HepG2 (cell line): ENCODE measurements at regions not wholly inside any gene's neighbourhood (a gene's known extent, or its start where the extent isn't known, plus 50 kb on each side); places are given as distances from the start of the nearest gene placed in this dataset.

Experiments
- ATAC-seq: fragments of 200-7000 bp; cut with Tn5 transposase; 3 replicates; pipeline ENCODE4 v1.9.1; 2020; ENCODE audit warnings: mild to moderate bottlenecking, moderate library complexity
- BruUV-seq: library from RNA; stranded (reverse); fragments of 400-500 nt; replicated peaks from 2 replicates; lab custom pipeline; 2021; lab: Mats Ljungman, UMichigan
- CTCF ChIA-PET: fragments of 300-600 bp; formaldehyde crosslinking; extraction: SDS; loops from one replicate; lab custom pipeline; 2021; ENCODE audit warnings: low total read pairs, inconsistent platforms, low intra/inter-chr PET ratio; lab: Yijun Ruan, JAX
- POLR2A ChIA-PET: fragments of 350-600 bp; sonication (Branson Sonifier 250); formaldehyde crosslinking; loops from one replicate; lab custom pipeline; 2020; ENCODE audit warnings: antibody characterized with exemption, inconsistent platforms; lab: Yijun Ruan, JAX
- DNase-seq: peaks from one replicate; pipeline ENCODE4 v3.0.0-alpha.2; 2015; ENCODE audit warnings: low spot score
- FAIRE-seq: peaks from 3 replicates; lab custom pipeline; 2011; peaks lifted over from hg19 to GRCh38; lab: Jason Lieb, UNC
- H2AFZ ChIP-seq: one replicate; pipeline ENCODE4 v1.6.1; 2011; ENCODE audit warnings: low read length, inconsistent platforms
- H3K27ac ChIP-seq: fragments of 300-600 bp; 3 replicates; pipeline ENCODE4 v1.8.0; 2011; ENCODE audit warnings: mixed run types, mild to moderate bottlenecking, mixed read lengths, low read length, inconsistent platforms; ENCODE audit not compliant: insufficient read depth; ENCODE audit errors: extremely low read length
- H3K27me3 ChIP-seq, 2 experiments: fragments of 200-600 bp in 1 of 2; 2 replicates in 1 of 2; 3 replicates in 1 of 2; pipeline versions ENCODE4 v1.6.0 to v1.8.0; 2011; ENCODE audit warnings: low read length in 2 of 2, mild to moderate bottlenecking in 2 of 2, moderate library complexity in 2 of 2, inconsistent platforms in 1 of 2; ENCODE audit not compliant: insufficient read depth in 2 of 2, control insufficient read depth in 1 of 2
- H3K36me3 ChIP-seq, 2 experiments: fragments of 200-600 bp in 1 of 2; replicated peaks in 1 of 2; 2 replicates in 1 of 2; 3 replicates in 1 of 2; pipeline versions ENCODE4 v1.5.1 to v1.8.0; 2011; ENCODE audit warnings: low read length in 2 of 2, inconsistent platforms in 1 of 2; ENCODE audit not compliant: insufficient read depth in 2 of 2, control insufficient read depth in 1 of 2
- H3K4me1 ChIP-seq: 2 replicates; pipeline ENCODE4 v1.5.1; 2012; ENCODE audit warnings: low read length, inconsistent platforms; ENCODE audit not compliant: insufficient read depth
- H3K4me2 ChIP-seq: 2 replicates; pipeline ENCODE4 v1.6.0; 2011; ENCODE audit warnings: low read depth, low read length, inconsistent platforms
- H3K4me3 ChIP-seq, 3 experiments: fragments of 200-600 bp in 1 of 3; sonication (generic), shearing (Covaris generic) in 1 of 3; replicated peaks in 1 of 3; 2 replicates each; pipeline ENCODE4 v1.5.1; 2011 to 2016; ENCODE audit warnings: low read length in 3 of 3, inconsistent platforms in 2 of 3, low read depth in 2 of 3, mild to moderate bottlenecking in 2 of 3, control low read depth in 1 of 3, mixed read lengths in 1 of 3; ENCODE audit not compliant: insufficient read depth in 1 of 3
- H3K79me2 ChIP-seq: one replicate; pipeline ENCODE4 v1.6.1; 2011; ENCODE audit warnings: low read length, inconsistent platforms; ENCODE audit not compliant: insufficient read depth
- H3K9ac ChIP-seq: 2 replicates; pipeline ENCODE4 v1.6.0; 2011; ENCODE audit warnings: mild to moderate bottlenecking, low read depth, low read length, inconsistent platforms; ENCODE audit not compliant: insufficient read depth
- H3K9me3 ChIP-seq: 2 replicates; pipeline ENCODE4 v1.5.1; 2012; ENCODE audit warnings: mild to moderate bottlenecking, low read length
- H4K20me1 ChIP-seq: 2 replicates; pipeline ENCODE4 v1.6.0; 2011; ENCODE audit warnings: inconsistent platforms, mild to moderate bottlenecking, low read length, moderate library complexity; ENCODE audit not compliant: insufficient read depth
- ARNTL ChIP-seq: sonication (generic); formaldehyde crosslinking; IDR thresholded peaks from 2 replicates; pipeline ENCODE4 v1.4.0; 2020; ENCODE audit warnings: mild to moderate bottlenecking, missing genetic modification reagents
- ATF3 ChIP-seq: sonication (generic); formaldehyde crosslinking; IDR thresholded peaks from 2 replicates; pipeline ENCODE4 v1.4.0; 2020; ENCODE audit warnings: missing genetic modification reagents
- CBX5 ChIP-seq: sonication (generic); formaldehyde crosslinking; IDR thresholded peaks from 2 replicates; pipeline ENCODE4 v1.4.0; 2020; ENCODE audit warnings: missing genetic modification reagents, borderline replicate concordance
- DMAP1 ChIP-seq: IDR thresholded peaks from 2 replicates; pipeline ENCODE4 v1.6.1; 2016
- GPN1 ChIP-seq: sonication (generic); formaldehyde crosslinking; IDR thresholded peaks from 2 replicates; pipeline ENCODE4 v1.5.1; 2020; ENCODE audit warnings: missing genetic modification reagents, borderline replicate concordance
- HNRNPUL1 ChIP-seq: fragments of 200-400 bp; formaldehyde crosslinking; IDR thresholded peaks from 2 replicates; pipeline ENCODE4 v1.6.1; 2017; ENCODE audit warnings: low read depth, mild to moderate bottlenecking, low read length, moderate library complexity
- MTA3 ChIP-seq: sonication (generic); formaldehyde crosslinking; IDR thresholded peaks from 2 replicates; pipeline ENCODE4 v1.4.0; 2020; ENCODE audit warnings: missing genetic modification reagents
- TFE3 ChIP-seq: IDR thresholded peaks from 2 replicates; pipeline ENCODE4 v1.6.1; 2016
- TGIF2 ChIP-seq: IDR thresholded peaks from 2 replicates; pipeline ENCODE4 v1.6.1; 2016; ENCODE audit warnings: control low read depth, missing compliant biosample characterization
- ZFP41 ChIP-seq: sonication (generic); formaldehyde crosslinking; IDR thresholded peaks from 2 replicates; pipeline ENCODE4 v1.4.0; 2020; ENCODE audit warnings: mild to moderate bottlenecking, missing genetic modification reagents, borderline replicate concordance
- ZMAT3 ChIP-seq: sonication (generic); formaldehyde crosslinking; conservative IDR thresholded peaks from 2 replicates; pipeline ENCODE4 v1.7.0; 2021; ENCODE audit warnings: missing genetic modification reagents
- ZNF224 ChIP-seq: sonication (generic); formaldehyde crosslinking; IDR thresholded peaks from 2 replicates; pipeline ENCODE4 v1.5.0; 2020; ENCODE audit warnings: mild to moderate bottlenecking, missing genetic modification reagents
- ZNF230 ChIP-seq: sonication (generic); formaldehyde crosslinking; IDR thresholded peaks from 2 replicates; pipeline ENCODE4 v1.4.0; 2020; ENCODE audit warnings: mild to moderate bottlenecking, missing genetic modification reagents
- ZNF282 ChIP-seq: fragments of 450-650 bp; IDR thresholded peaks from 2 replicates; pipeline ENCODE4 v1.6.1; 2018; ENCODE audit not compliant: partially characterized antibody
- ZNF543 ChIP-seq: sonication (generic); formaldehyde crosslinking; IDR thresholded peaks from 2 replicates; pipeline ENCODE4 v1.4.0; 2020; ENCODE audit warnings: mild to moderate bottlenecking, missing genetic modification reagents
- ZNF564 ChIP-seq: sonication (generic); formaldehyde crosslinking; IDR thresholded peaks from 2 replicates; pipeline ENCODE4 v1.8.1; 2023; ENCODE audit warnings: mild to moderate bottlenecking, missing genetic modification reagents
- ZNF784 ChIP-seq: sonication (generic); formaldehyde crosslinking; IDR thresholded peaks from 2 replicates; pipeline ENCODE4 v1.5.1; 2020; ENCODE audit warnings: missing genetic modification reagents, mild to moderate bottlenecking, borderline replicate concordance
- ZNF792 ChIP-seq: IDR thresholded peaks from 2 replicates; pipeline ENCODE4 v1.6.1; 2016
- in situ Hi-C: cut with HindIII; loops from 2 replicates; pipeline ENCODE4 v1.10.0; 2017; ENCODE audit warnings: low pct_unique_long_range_greater_than_20kb; ENCODE audit not compliant: extremely low pct_ligation_motif_present
- intact Hi-C: fragments of 100-400 bp; cut with micrococcal nuclease; formaldehyde crosslinking; loops from one replicate; pipeline ENCODE4 v1.10.0; 2022; ENCODE audit not compliant: unreplicated experiment
- TF ChIP-seq, protein P1 (sequence below): sonication (generic); formaldehyde crosslinking; IDR thresholded peaks from 2 replicates; pipeline ENCODE4 v1.8.1; 2023; ENCODE audit warnings: mild to moderate bottlenecking, missing genetic modification reagents
- TF ChIP-seq, protein P2 (sequence below): sonication (generic); formaldehyde crosslinking; IDR thresholded peaks from 2 replicates; pipeline ENCODE4 v1.5.0; 2020; ENCODE audit warnings: mild to moderate bottlenecking, missing genetic modification reagents
- TF ChIP-seq, protein P3 (sequence below): sonication (generic); formaldehyde crosslinking; IDR thresholded peaks from 2 replicates; pipeline ENCODE4 v1.5.0; 2020; ENCODE audit warnings: missing genetic modification reagents

GRCh38 chr6:54044059-54044458, 67.2 kb upstream of the MLIP start (continued):
- TF ChIP-seq ZNF543 (CRISPR knock-in tag) (no peak), GPN1 (CRISPR knock-in tag) (no peak), ZNF792 (CRISPR knock-in tag) (no peak), ATF3 (CRISPR knock-in tag) (no peak), ZNF784 (CRISPR knock-in tag) (no peak), TFE3 (CRISPR knock-in tag) (no peak)
- TF ChIP-seq, protein P1, sequence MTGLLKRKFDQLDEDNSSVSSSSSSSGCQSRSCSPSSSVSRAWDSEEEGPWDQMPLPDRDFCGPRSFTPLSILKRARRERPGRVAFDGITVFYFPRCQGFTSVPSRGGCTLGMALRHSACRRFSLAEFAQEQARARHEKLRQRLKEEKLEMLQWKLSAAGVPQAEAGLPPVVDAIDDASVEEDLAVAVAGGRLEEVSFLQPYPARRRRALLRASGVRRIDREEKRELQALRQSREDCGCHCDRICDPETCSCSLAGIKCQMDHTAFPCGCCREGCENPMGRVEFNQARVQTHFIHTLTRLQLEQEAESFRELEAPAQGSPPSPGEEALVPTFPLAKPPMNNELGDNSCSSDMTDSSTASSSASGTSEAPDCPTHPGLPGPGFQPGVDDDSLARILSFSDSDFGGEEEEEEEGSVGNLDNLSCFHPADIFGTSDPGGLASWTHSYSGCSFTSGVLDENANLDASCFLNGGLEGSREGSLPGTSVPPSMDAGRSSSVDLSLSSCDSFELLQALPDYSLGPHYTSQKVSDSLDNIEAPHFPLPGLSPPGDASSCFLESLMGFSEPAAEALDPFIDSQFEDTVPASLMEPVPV (CRISPR knock-in tag): no peak

DNA sequence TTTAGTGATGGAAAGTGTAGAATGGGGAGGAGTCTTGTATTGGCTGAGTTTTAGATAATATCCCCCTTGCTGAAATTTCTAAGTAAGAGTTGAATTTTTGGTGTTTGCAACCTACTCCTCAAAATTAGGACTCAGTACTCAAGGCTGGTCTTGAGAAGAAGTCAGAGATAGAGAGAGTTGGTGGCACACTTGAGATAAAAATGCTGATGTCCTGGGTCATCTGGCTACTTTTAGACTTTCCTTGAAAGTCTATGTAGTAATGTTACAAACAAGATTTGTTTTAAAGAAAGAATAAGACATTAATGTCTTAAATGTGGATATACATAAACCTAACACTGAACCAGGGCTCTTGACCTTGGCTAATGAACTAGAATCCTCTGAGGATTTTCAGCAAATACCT, 62.5 kb upstream of the MLIP start:
- Histone ChIP-seq H4K20me1 (no peaks in the 10 kb centered on the region), H3K27me3 (no peaks in the 10 kb centered on the region), H3K9me3 (no peaks in the 10 kb centered on the region), H3K79me2 (no peaks in the 10 kb centered on the region), H3K9ac (no peak overlapping the region), H2AFZ (no peak overlapping the region), H3K4me2 (no peak overlapping the region), H3K4me1 (no peaks in the 10 kb centered on the region), H3K36me3 (no peaks in the 10 kb centered on the region), H3K4me3 (no peak overlapping the region), H3K27ac (no peak overlapping the region)
- in situ Hi-C loops (no loop called here), intact Hi-C loops (no loop called here)
- ChIA-PET CTCF (no interaction called here), POLR2A (no interaction called here)
- no peak for DNase-seq
- FAIRE-seq: no peak
- no TSS peak for BruUV-seq
- TF ChIP-seq ZNF282 (no peak), ZNF230 (no peak), ARNTL (CRISPR knock-in tag) (no peak), HNRNPUL1 (no peak), ZFP41 (CRISPR knock-in tag) (no peak), ZMAT3 (CRISPR knock-in tag) (no peak), MTA3 (CRISPR knock-in tag) (no peak), ZNF564 (CRISPR knock-in tag) (no peak), ZNF224 (no peak), CBX5 (CRISPR knock-in tag) (no peak), DMAP1 (CRISPR knock-in tag) (no peak), TGIF2 (CRISPR knock-in tag) (no peak)
- TF ChIP-seq, protein P2, sequence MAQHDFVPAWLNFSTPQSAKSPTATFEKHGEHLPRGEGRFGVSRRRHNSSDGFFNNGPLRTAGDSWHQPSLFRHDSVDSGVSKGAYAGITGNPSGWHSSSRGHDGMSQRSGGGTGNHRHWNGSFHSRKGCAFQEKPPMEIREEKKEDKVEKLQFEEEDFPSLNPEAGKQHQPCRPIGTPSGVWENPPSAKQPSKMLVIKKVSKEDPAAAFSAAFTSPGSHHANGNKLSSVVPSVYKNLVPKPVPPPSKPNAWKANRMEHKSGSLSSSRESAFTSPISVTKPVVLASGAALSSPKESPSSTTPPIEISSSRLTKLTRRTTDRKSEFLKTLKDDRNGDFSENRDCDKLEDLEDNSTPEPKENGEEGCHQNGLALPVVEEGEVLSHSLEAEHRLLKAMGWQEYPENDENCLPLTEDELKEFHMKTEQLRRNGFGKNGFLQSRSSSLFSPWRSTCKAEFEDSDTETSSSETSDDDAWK: no peak
- TF ChIP-seq, protein P3, sequence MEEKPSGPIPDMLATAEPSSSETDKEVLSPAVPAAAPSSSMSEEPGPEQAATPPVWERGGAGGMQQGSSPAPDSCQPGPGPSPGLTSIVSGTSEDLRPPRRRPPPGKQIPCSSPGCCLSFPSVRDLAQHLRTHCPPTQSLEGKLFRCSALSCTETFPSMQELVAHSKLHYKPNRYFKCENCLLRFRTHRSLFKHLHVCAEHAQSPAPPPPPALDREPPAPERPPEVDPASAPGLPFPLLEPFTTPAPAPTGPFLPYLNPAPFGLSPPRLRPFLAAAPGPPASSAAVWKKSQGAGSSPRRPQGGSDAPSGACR (CRISPR knock-in tag): no peak
- no peak for ATAC-seq
